Vagina (tissue), 2 donors: ENCODE measurements at regions not wholly inside any gene's neighbourhood (a gene's known extent, or its start where the extent isn't known, plus 50 kb on each side); places are given as distances from the start of the nearest gene placed in this dataset.

Experiments used
- POLR2AphosphoS5 ChIP-seq, 2 donors: sonication (generic); formaldehyde crosslinking; IDR thresholded peaks; one replicate each; pipeline ENCODE4 v1.9.0; 2017; ENCODE audit warnings: antibody characterized with exemption in 2 of 2, mild to moderate bottlenecking in 2 of 2, low read depth in 1 of 2; ENCODE audit not compliant: insufficient read depth in 1 of 2
- TF ChIP-seq, protein P1 (sequence below), 3 experiments: fragments of 450-650 bp in 2 of 3; fragments of 200-600 bp in 1 of 3; sonication (generic) in 1 of 3; IDR thresholded peaks; one replicate each; pipeline ENCODE4 v1.5.1; 2017 to 2019; ENCODE audit warnings: antibody characterized with exemption in 3 of 3, mild to moderate bottlenecking in 2 of 3, moderate library complexity in 2 of 3

DNA sequence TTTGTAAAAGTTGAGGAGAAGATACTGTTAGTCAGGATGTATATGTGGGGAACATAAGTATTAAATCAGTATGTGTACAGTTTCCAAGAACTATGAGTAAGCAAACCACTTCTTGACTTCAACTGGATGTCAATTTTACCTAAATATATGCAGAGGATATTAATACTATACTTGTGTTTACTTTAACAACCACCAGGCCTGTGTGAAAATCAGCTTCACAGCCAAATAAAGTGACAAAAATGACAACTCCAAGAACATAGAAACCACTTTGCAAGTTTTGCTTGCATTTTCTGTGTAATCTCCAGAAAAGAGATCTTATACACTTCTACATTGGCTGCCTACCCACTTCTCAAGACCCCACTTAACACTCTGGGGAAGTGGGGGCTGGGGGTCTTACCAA is 293.3 kb upstream of the RORA start:
- TF ChIP-seq, protein P1, sequence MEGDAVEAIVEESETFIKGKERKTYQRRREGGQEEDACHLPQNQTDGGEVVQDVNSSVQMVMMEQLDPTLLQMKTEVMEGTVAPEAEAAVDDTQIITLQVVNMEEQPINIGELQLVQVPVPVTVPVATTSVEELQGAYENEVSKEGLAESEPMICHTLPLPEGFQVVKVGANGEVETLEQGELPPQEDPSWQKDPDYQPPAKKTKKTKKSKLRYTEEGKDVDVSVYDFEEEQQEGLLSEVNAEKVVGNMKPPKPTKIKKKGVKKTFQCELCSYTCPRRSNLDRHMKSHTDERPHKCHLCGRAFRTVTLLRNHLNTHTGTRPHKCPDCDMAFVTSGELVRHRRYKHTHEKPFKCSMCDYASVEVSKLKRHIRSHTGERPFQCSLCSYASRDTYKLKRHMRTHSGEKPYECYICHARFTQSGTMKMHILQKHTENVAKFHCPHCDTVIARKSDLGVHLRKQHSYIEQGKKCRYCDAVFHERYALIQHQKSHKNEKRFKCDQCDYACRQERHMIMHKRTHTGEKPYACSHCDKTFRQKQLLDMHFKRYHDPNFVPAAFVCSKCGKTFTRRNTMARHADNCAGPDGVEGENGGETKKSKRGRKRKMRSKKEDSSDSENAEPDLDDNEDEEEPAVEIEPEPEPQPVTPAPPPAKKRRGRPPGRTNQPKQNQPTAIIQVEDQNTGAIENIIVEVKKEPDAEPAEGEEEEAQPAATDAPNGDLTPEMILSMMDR (IDR thresholded peaks at IDR 0.05): no peak
- TF ChIP-seq POLR2AphosphoS5 (IDR thresholded peaks at IDR 0.05; ENCODE audit: insufficient read depth in 1 of 2, low read depth in 1 of 2): no peak
